ENCODE measurements at regions not wholly inside any gene's neighbourhood (a gene's known extent, or its start where the extent isn't known, plus 50 kb on each side); places are given as distances from the start of the nearest gene placed in this dataset.

DNA sequence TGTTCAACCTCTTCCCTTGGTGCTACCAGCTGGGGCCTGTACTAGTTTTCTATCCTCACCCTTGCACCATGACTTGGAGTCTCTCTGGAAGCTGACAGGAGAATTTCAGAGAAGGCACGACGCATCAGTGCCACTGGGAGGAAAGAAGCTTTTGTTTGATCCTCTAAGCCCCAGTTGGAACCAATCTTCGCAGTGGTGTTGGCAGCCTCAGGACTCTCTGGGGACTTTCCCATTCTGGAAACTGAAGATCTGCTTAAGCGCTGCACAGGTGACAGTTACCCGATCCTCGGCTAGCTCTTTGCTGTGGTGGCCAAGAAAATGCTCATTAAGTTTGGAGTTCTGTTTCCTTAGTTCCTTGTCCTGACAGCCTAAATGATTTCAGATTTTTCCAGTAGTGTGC lies 222.3 kb downstream of the RHOU start:
- TF ChIP-seq, protein P1, sequence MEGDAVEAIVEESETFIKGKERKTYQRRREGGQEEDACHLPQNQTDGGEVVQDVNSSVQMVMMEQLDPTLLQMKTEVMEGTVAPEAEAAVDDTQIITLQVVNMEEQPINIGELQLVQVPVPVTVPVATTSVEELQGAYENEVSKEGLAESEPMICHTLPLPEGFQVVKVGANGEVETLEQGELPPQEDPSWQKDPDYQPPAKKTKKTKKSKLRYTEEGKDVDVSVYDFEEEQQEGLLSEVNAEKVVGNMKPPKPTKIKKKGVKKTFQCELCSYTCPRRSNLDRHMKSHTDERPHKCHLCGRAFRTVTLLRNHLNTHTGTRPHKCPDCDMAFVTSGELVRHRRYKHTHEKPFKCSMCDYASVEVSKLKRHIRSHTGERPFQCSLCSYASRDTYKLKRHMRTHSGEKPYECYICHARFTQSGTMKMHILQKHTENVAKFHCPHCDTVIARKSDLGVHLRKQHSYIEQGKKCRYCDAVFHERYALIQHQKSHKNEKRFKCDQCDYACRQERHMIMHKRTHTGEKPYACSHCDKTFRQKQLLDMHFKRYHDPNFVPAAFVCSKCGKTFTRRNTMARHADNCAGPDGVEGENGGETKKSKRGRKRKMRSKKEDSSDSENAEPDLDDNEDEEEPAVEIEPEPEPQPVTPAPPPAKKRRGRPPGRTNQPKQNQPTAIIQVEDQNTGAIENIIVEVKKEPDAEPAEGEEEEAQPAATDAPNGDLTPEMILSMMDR (IDR thresholded peaks at IDR 0.05; ENCODE audit: low read depth, low read length), result no peak
- TF ChIP-seq EZH2phosphoT487 (IDR thresholded peaks at IDR 0.05; ENCODE audit: low read depth), result no peak

Measured in OCI-LY3 (cell line).